T-helper 2 cell treated with Interferon-gamma antibody and Interleukin-4, amounts not matched to agents 100 ng/mL and 5 ng/mL, for 36 hours (primary cell): ENCODE measurements at regions not wholly inside any gene's neighbourhood (a gene's known extent, or its start where the extent isn't known, plus 50 kb on each side); places are given as distances from the start of the nearest gene placed in this dataset.

Experiments
- intact Hi-C: fragments of 100-400 bp; cut with micrococcal nuclease; formaldehyde crosslinking; loops from one replicate; pipeline ENCODE4 v1.15.1; 2023

GRCh38 chr4:181420950-181421349 lies 822.3 kb upstream of the TENM3 start:
- intact Hi-C loops: no loop called here

DNA sequence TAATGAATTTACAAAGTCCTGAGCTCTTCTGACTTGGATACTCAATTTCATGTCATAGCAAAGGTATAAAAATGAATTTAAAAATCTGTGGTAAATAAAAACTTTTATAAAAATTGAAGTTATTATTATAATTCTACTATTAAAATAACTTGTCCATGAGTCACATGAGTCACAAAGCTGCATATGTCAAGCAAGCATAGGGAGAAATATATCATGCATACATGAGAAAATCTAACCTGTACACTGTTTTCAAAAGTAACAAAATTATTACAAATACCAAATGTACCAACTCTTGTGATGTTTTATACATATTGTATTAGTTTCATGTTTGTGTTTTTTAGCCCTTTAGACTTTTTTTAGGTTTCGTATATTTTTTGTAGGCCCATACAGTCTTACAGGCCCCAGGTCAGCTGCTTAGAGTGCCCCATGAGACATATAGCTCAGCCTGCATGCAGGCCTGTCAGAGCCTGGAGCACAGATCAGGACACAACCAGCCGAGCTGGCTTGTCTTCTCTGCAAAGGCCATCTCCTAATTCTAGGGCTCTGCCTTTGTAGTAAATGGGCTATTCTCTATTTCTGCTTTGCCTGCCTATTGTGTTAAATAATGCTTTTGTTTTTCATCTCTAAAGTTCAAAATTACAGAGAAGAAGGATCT lies 818.7 kb upstream of the TENM3 start:
- intact Hi-C loops: no loop called here

DNA sequence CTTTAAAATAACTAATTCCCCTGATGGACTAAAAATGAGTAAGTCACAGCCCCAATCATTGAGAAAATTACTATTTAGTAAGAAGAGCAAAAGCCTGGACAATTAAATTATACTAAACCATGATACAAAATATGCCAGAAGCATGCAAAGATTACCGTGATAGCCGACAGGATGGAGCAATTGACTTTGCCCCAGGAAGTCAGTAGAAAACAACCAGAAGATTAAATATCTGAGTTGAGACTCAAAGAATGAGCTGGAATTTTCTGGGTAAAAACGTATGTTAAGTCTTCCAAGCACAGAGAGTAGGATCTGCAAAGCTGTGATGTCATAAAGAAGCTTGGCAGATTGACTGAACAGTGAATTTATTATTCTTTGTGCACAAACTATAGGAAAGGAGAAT lies 816.1 kb upstream of the TENM3 start:
- intact Hi-C loops: no loop called here

DNA sequence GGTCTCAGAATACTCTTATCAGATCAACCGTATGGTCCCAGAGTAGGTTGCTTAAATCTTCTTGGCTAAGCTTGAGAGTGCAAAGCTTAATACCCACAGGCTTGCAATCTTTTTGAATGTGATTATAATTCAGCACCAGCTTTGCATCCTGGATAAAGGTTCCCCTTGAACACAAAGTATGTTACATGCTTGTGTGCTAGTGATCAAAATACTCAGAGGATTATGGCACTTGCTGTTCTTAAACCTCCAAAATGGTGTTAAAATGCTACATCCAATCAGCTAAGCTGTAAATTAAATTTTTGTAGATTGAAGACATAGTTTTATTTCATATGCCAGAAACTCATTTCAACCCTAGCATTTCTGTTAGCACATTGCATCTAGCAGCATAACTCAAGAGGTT lies 812.2 kb upstream of the TENM3 start:
- intact Hi-C loops: no loop called here

GRCh38 chr4:181431661-181432060 lies 811.5 kb upstream of the TENM3 start:
- intact Hi-C loops: no loop called here

- intact Hi-C loops: no loop called here
These were observed 810.9 kb upstream of the TENM3 start for GRCh38 chr4:181432335-181432734.

GRCh38 chr4:181437895-181438294 lies 805.3 kb upstream of the TENM3 start:
- intact Hi-C loops: no loop called here

- intact Hi-C loops: no loop called here
These were observed 804.6 kb upstream of the TENM3 start for GRCh38 chr4:181438641-181439040.

GRCh38 chr4:181443021-181443420 lies 800.2 kb upstream of the TENM3 start:
- intact Hi-C loops: no loop called here

GRCh38 chr4:181465826-181466225 lies 777.4 kb upstream of the TENM3 start:
- intact Hi-C loops: no loop called here

GRCh38 chr4:181468451-181468850 lies 774.8 kb upstream of the TENM3 start:
- intact Hi-C loops: no loop called here

DNA sequence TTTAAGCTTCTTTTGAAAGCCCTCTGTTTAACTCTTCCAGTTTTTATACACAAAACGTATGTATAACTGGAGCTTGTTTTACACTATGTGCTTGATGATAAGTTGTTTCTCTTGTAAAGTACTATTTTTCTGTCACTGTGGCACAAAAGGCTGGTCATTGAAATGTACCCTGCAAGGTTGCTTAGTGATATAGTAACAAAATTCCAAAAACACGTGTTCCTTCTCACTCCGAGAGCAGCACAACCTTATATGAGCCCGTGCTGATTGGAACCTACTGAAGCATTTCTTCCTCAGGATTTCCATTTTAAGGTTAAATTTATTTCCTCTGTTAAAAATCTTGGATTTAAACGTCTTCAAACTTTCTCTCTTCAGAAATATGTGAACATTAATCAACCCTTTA lies 772.9 kb upstream of the TENM3 start:
- intact Hi-C loops: no loop called here

GRCh38 chr4:181475359-181475758 lies 767.8 kb upstream of the TENM3 start:
- intact Hi-C loops: no loop called here

- intact Hi-C loops: no loop called here
These were observed 767.3 kb upstream of the TENM3 start for GRCh38 chr4:181475781-181476507.

DNA sequence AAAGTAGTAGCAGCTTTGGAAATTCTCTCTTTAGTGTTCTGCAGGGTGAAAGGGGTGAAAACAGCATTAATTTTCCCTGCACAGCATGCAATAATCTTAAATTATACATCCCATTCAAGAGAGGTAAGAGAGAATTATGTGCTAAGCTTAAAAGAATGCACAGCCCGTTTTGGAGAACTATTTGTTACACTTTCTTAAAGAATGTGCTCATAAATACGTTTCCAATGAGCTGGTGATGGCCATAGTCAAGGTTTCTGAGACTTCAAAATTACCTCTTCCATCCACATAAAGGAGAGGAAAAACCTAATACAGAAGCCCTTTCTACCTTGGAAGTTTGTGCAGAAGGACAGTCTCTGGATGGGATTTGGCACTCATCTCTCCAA lies 766.7 kb upstream of the TENM3 start:
- intact Hi-C loops: no loop called here

DNA sequence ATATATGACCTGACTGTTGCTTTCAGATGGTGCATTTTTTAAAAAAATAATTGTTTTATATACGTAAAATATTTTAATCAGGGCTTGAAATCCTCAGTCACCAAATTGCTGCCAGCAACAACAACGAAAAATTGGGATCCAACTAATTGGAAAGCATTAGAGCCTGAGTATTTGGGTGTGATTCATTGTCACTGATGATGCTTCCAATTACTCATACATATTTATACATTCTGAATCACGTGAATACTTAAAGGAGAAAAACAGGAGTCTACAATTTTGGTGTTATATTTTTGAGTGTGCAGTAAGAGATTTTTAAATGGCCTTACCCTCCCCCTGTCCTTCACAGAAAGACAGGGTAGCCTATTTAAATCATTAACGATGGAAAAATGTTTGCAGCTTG lies 765.6 kb upstream of the TENM3 start:
- intact Hi-C loops: no loop called here

- intact Hi-C loops: no loop called here
These were observed 764.5 kb upstream of the TENM3 start for GRCh38 chr4:181478656-181479055.

GRCh38 chr4:181479141-181479540 lies 764.1 kb upstream of the TENM3 start:
- intact Hi-C loops: no loop called here

DNA sequence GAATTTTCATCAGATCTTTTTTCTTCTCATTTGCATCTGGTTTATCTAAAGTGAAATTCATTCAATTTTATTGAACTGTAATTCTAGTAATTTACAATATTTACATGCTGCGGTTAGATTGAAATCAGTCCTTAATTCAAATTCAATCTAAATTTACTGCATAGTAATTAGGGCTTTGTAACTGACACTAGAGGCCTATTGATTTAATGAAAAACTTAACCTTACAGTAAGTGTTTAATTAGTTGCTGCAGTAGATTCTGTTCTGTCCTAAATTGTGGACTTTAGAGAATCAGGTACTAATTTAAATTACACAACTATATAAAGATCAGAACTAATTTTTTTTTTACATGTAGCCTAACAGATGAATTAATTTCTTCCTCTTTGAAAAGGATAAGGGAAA lies 758.8 kb upstream of the TENM3 start:
- intact Hi-C loops: no loop called here

GRCh38 chr4:181488926-181489325 lies 754.3 kb upstream of the TENM3 start:
- intact Hi-C loops: no loop called here

GRCh38 chr4:181498148-181498547 lies 745.1 kb upstream of the TENM3 start:
- intact Hi-C loops: no loop called here

- intact Hi-C loops: no loop called here
These were observed 740.6 kb upstream of the TENM3 start for GRCh38 chr4:181502611-181503010.

DNA sequence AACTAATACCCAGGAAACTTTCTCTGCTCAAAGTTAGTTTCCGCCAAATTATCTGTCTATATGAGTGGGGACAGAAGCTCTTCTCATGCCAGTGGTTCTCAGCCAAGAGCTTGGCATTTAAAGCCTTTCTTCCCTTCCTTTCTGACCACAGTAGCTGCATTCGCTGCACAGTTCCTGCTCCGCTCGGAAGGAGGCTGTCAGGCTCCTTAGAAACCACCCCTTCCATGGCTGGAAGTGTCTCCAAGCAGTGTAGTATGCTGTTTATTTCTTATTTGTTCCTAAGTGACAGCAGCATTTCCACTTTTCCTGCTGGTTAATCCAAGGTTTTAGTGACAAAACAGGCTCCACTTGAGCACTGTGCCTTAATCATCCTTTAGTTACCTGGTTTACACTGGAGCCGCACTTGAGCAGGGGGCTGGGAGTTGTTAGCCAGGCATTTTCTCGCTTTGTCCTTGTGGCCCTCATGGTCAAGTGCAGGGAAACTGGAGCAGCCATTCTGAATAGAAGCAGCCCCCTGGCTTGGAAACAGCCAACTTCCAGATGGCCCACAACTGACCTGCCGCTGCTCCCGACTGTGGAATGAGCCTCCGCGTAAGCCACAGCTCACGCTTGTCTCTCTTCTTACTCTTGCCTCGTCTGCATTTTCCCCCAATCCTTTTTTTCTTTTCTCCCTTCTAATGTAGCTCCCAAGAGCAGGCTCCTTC lies 739.4 kb upstream of the TENM3 start:
- intact Hi-C loops: no loop called here
